GM23338 (cell line): ENCODE measurements at regions not wholly inside any gene's neighbourhood (a gene's known extent, or its start where the extent isn't known, plus 50 kb on each side); places are given as distances from the start of the nearest gene placed in this dataset.

Experiments used
- ATAC-seq: fragments of 200-7000 bp; cut with Tn5 transposase; 3 replicates; pipeline ENCODE4 v1.9.1; 2020
- DNase-seq: peaks from one replicate; pipeline ENCODE4 v3.0.0-alpha.2; 2015; ENCODE audit warnings: low spot score
- H2AFZ ChIP-seq: fragments of 200-600 bp; sonication (generic); 2 replicates; pipeline ENCODE4 v1.8.0; 2016; ENCODE audit warnings: antibody characterized with exemption, mild to moderate bottlenecking, moderate library complexity
- H3F3A ChIP-seq: fragments of 200-600 bp; sonication (generic); replicated peaks from 2 replicates; pipeline ENCODE4 v1.8.0; 2017; ENCODE audit warnings: antibody characterized with exemption, mixed run types, low read depth
- H3K27ac ChIP-seq: fragments of 200-600 bp; sonication (generic); 2 replicates; pipeline ENCODE4 v1.6.1; 2016; ENCODE audit warnings: low read depth
- H3K27me3 ChIP-seq: fragments of 200-600 bp; sonication (generic); 2 replicates; pipeline ENCODE4 v1.8.0; 2016; ENCODE audit warnings: mild to moderate bottlenecking, mixed run types, moderate library complexity; ENCODE audit not compliant: insufficient read depth
- H3K36me3 ChIP-seq: fragments of 200-600 bp; sonication (generic); 2 replicates; pipeline ENCODE4 v1.8.0; 2016; ENCODE audit warnings: mild to moderate bottlenecking; ENCODE audit not compliant: insufficient read depth
- H3K4me1 ChIP-seq: fragments of 200-600 bp; sonication (generic); 2 replicates; pipeline ENCODE4 v1.8.0; 2016; ENCODE audit warnings: mild to moderate bottlenecking, moderate library complexity; ENCODE audit not compliant: insufficient read depth
- H3K4me2 ChIP-seq: fragments of 200-600 bp; sonication (generic); 2 replicates; pipeline ENCODE4 v1.7.1; 2017; ENCODE audit warnings: mixed run types
- H3K4me3 ChIP-seq: fragments of 200-600 bp; sonication (generic); 2 replicates; pipeline ENCODE4 v1.6.1; 2016; ENCODE audit warnings: mixed run types
- H3K79me2 ChIP-seq: fragments of 200-600 bp; sonication (generic); replicated peaks from 2 replicates; pipeline ENCODE4 v1.8.0; 2017; ENCODE audit warnings: mild to moderate bottlenecking; ENCODE audit not compliant: insufficient read depth
- H3K9me2 ChIP-seq: fragments of 200-600 bp; sonication (generic); 2 replicates; pipeline ENCODE4 v1.8.0; 2017; ENCODE audit not compliant: insufficient read depth
- H4K20me1 ChIP-seq: fragments of 200-600 bp; sonication (generic); replicated peaks from 2 replicates; pipeline ENCODE4 v1.8.0; 2017; ENCODE audit warnings: mild to moderate bottlenecking; ENCODE audit not compliant: insufficient read depth
- H3K27ac Mint-ChIP-seq: 2 replicates; pipeline ENCODE4 v1.8.0; 2020; ENCODE audit warnings: inconsistent platforms, mild to moderate bottlenecking, moderate library complexity, mixed read lengths
- H3K27me3 Mint-ChIP-seq: 3 replicates; pipeline ENCODE4 v1.8.0; 2022; ENCODE audit warnings: low read depth, mild to moderate bottlenecking, moderate library complexity, mixed read lengths, inconsistent platforms; ENCODE audit not compliant: insufficient read depth, poor library complexity
- H3K36me3 Mint-ChIP-seq: 3 replicates; pipeline ENCODE4 v1.8.0; 2021; ENCODE audit warnings: low read depth, mild to moderate bottlenecking, inconsistent platforms, moderate library complexity, mixed read lengths
- H3K4me1 Mint-ChIP-seq: 3 replicates; pipeline ENCODE4 v1.8.0; 2020; ENCODE audit warnings: mild to moderate bottlenecking, inconsistent platforms, mixed read lengths
- H3K4me3 Mint-ChIP-seq: 3 replicates; pipeline ENCODE4 v1.8.0; 2021; ENCODE audit warnings: moderate library complexity, mild to moderate bottlenecking, inconsistent platforms, mixed read lengths
- H3K9me3 Mint-ChIP-seq: 3 replicates; pipeline ENCODE4 v1.8.0; 2020; ENCODE audit warnings: moderate library complexity, mild to moderate bottlenecking, inconsistent platforms, mixed read lengths
- CREB1 ChIP-seq: fragments of 250-450 bp; sonication (Bioruptor Pico); IDR thresholded peaks from 2 replicates; pipeline ENCODE4 v1.5.0; 2020; ENCODE audit warnings: low read depth, mild to moderate bottlenecking, moderate library complexity
- EZH2 ChIP-seq: fragments of 200-600 bp; sonication (generic); IDR thresholded peaks from one replicate; pipeline ENCODE4 v1.8.0; 2017; ENCODE audit warnings: antibody characterized with exemption, mild to moderate bottlenecking, low read depth; ENCODE audit not compliant: unreplicated experiment
- EZH2phosphoT487 ChIP-seq: fragments of 200-600 bp; sonication (generic); IDR thresholded peaks from one replicate; pipeline ENCODE4 v1.8.1; 2018; ENCODE audit warnings: antibody characterized with exemption; ENCODE audit not compliant: unreplicated experiment
- JUNB ChIP-seq: IDR thresholded peaks from one replicate; pipeline ENCODE4 v1.6.1; 2016; ENCODE audit warnings: antibody characterized with exemption; ENCODE audit not compliant: unreplicated experiment
- POLR2AphosphoS5 ChIP-seq: IDR thresholded peaks from 2 replicates; pipeline ENCODE4 v1.6.1; 2016; ENCODE audit warnings: antibody characterized with exemption, low read depth
- STAT1 ChIP-seq: IDR thresholded peaks from one replicate; pipeline ENCODE4 v1.6.1; 2016; ENCODE audit warnings: antibody characterized with exemption; ENCODE audit not compliant: unreplicated experiment
- ZNF114 ChIP-seq: fragments of 250-450 bp; sonication (Bioruptor Pico); IDR thresholded peaks from 2 replicates; pipeline ENCODE4 v1.5.0; 2020; ENCODE audit warnings: mild to moderate bottlenecking, moderate library complexity
- ZNF331 ChIP-seq: fragments of 250-450 bp; sonication (Bioruptor Pico); IDR thresholded peaks from 2 replicates; pipeline ENCODE4 v1.5.0; 2020; ENCODE audit warnings: low read depth, mild to moderate bottlenecking, moderate library complexity
- TF ChIP-seq, protein P1 (sequence below), 2 experiments: fragments of 200-600 bp in 1 of 2; sonication (generic) in 1 of 2; conservative IDR thresholded peaks; 2 replicates each; pipeline versions ENCODE4 v1.5.1 to v1.6.1; 2016 to 2017; ENCODE audit warnings: antibody characterized with exemption in 2 of 2, low read depth in 2 of 2, mild to moderate bottlenecking in 2 of 2, moderate library complexity in 1 of 2
- TF ChIP-seq, protein P2 (sequence below): IDR thresholded peaks from 2 replicates; pipeline ENCODE4 v1.6.1; 2016; ENCODE audit warnings: antibody characterized with exemption

DNA sequence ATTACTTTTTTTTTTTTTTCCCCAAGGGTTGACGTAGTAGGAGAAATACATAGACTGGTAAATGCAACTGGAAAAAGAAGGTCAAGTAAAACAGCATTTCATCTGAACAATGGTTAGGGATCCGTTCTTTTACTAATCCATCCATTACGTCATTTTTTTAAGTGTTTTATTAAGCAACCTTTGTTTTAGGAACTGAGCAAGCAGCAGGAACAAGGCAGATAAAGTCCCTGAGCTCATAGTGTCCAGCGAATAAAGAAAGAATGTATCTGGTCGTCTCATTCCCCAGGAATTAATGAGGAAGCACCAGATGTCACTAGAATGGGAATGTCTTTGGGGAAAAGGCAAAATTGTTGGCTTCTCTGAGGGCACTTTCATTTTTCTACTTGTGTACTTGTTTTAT is 842.4 kb downstream of the TDRD15 start:
- TF ChIP-seq EZH2 (no peak), EZH2phosphoT487 (no peak), CREB1 (no peak), JUNB (no peak)
- TF ChIP-seq, protein P1, sequence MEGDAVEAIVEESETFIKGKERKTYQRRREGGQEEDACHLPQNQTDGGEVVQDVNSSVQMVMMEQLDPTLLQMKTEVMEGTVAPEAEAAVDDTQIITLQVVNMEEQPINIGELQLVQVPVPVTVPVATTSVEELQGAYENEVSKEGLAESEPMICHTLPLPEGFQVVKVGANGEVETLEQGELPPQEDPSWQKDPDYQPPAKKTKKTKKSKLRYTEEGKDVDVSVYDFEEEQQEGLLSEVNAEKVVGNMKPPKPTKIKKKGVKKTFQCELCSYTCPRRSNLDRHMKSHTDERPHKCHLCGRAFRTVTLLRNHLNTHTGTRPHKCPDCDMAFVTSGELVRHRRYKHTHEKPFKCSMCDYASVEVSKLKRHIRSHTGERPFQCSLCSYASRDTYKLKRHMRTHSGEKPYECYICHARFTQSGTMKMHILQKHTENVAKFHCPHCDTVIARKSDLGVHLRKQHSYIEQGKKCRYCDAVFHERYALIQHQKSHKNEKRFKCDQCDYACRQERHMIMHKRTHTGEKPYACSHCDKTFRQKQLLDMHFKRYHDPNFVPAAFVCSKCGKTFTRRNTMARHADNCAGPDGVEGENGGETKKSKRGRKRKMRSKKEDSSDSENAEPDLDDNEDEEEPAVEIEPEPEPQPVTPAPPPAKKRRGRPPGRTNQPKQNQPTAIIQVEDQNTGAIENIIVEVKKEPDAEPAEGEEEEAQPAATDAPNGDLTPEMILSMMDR (conservative IDR thresholded peaks at IDR 0.05; ENCODE audit: low read depth in 2 of 2): no peak
- Histone ChIP-seq H3K4me3 (no peak overlapping the region), H3K27me3 (no peaks in the 10 kb centered on the region), H4K20me1 (no peaks in the 10 kb centered on the region), H3K79me2 (no peaks in the 10 kb centered on the region), H3K9me2 (no peaks in the 10 kb centered on the region), H3K4me1 (no peaks in the 10 kb centered on the region), H3K27ac (no peak overlapping the region), H2AFZ (no peak overlapping the region), H3F3A (no peaks in the 10 kb centered on the region), H3K4me2 (no peak overlapping the region), H3K36me3 (no peaks in the 10 kb centered on the region)
- Mint-ChIP-seq H3K4me3 (no peak overlapping the region), H3K4me1 (no peaks in the 10 kb centered on the region), H3K27ac (no peak overlapping the region), H3K27me3 (no peaks in the 10 kb centered on the region), H3K9me3 (no peaks in the 10 kb centered on the region), H3K36me3 (no peaks in the 10 kb centered on the region)
- DNase-seq (no peak), ATAC-seq (no peak)

DNA sequence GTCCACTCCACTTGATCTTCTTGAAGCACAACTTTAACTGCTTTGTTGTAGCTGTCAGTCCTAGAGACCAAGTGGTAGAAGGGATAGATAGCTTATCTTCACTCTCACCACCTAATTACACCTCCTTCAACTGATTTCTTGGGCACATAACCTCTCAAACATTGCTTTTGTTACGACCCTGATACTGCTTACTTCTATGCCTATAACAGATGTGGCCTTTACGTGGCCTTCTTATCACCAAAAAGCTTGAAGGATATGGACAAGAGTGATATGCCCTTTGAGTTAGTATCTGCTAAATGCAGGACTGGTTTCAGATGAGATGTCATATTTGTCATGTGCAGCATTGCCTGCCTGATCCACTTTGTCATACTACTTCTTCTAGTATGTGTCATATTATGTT is 847.2 kb downstream of the TDRD15 start:
- H4K20me1 ChIP-seq: no peaks in the 10 kb centered on the region
- DNase-seq (no peak), ATAC-seq (no peak)
- no peaks in the 10 kb centered on the region for H3K9me3 Mint-ChIP-seq
- H3K9me2 ChIP-seq: no peaks in the 10 kb centered on the region
- H3K4me1 Mint-ChIP-seq: peaks cover 5% of the 10 kb centered on the region; the same call in 2 of the 3 replicates
- no peak overlapping the region for H3K27ac ChIP-seq
- H3K79me2 ChIP-seq: no peaks in the 10 kb centered on the region
- H3K4me3 ChIP-seq: no peak overlapping the region
- H3K36me3 Mint-ChIP-seq: no peaks in the 10 kb centered on the region
- no peak overlapping the region for H2AFZ ChIP-seq
- no peaks in the 10 kb centered on the region for H3K4me1 ChIP-seq
- no peak overlapping the region for H3K27ac Mint-ChIP-seq
- peaks cover 3% of the 10 kb centered on the region for H3K27me3 Mint-ChIP-seq
- TF ChIP-seq, protein P2, sequence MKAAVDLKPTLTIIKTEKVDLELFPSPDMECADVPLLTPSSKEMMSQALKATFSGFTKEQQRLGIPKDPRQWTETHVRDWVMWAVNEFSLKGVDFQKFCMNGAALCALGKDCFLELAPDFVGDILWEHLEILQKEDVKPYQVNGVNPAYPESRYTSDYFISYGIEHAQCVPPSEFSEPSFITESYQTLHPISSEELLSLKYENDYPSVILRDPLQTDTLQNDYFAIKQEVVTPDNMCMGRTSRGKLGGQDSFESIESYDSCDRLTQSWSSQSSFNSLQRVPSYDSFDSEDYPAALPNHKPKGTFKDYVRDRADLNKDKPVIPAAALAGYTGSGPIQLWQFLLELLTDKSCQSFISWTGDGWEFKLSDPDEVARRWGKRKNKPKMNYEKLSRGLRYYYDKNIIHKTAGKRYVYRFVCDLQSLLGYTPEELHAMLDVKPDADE: no peak
- TF ChIP-seq ZNF114 (CRISPR knock-in tag) (no peak), POLR2AphosphoS5 (no peak), STAT1 (no peak), CREB1 (no peak), ZNF331 (CRISPR knock-in tag) (no peak)
- no peak overlapping the region for H3K4me2 ChIP-seq
- H3K27me3 ChIP-seq: no peaks in the 10 kb centered on the region
- H3F3A ChIP-seq: no peaks in the 10 kb centered on the region
- no peaks in the 10 kb centered on the region for H3K36me3 ChIP-seq
- no peak overlapping the region for H3K4me3 Mint-ChIP-seq
